HG02884 (cell line): ENCODE measurements at regions not wholly inside any gene's neighbourhood (a gene's known extent, or its start where the extent isn't known, plus 50 kb on each side); places are given as distances from the start of the nearest gene placed in this dataset.

Experiments used
- ATAC-seq: cut with Tn5 transposase; IDR thresholded peaks from one replicate; pipeline ENCODE4 v1.9.1; 2021; ENCODE audit warnings: mild to moderate bottlenecking, moderate library complexity; ENCODE audit not compliant: unreplicated experiment

DNA sequence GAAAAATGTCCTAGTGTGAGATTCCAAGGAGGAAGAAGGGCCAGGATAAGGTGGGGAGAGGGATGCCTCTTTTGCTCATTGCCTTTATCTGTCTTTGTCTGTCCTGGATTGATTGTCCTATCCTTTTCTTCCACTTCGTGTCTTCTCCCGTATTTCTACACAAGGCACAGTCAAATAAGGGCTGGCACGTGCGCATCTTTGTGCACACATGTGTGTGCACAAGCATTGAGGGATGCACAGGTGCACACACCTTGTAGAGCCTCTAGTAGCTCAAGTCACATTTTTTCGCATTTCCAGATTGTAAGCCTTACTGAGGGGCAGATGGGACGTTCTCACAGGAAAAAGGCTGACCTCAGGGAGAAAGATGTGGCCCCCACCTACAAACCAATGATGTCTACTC, 170.2 kb upstream of the TNP1 start:
- ATAC-seq, result no peak

GRCh38 chr2:217028128-217028527, 168.3 kb upstream of the TNP1 start:
- ATAC-seq, result no peak

- no peak for ATAC-seq
Observed at GRCh38 chr2:217027414-217027813, 167.6 kb upstream of the TNP1 start.

- ATAC-seq, result no peak
Observed at GRCh38 chr2:217026569-217026968, 166.7 kb upstream of the TNP1 start.

DNA sequence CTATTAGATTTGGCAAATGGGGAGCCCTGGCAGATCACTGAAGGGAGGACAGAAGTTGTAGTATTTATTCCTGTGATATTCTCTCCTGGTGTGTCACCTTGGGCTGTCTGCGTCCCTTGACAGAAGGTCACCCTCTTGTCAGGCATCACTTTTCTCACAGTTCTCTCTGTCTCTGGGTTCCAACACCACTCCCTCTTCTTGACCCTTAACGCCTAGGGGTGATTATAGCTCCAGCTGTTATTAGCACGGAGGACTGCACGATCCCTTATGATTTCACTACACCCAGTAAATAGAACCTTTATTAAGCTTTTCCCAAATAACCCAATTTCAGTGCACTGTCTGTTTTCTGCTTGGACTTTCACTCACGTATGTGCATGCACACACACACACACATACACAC, 166.3 kb upstream of the TNP1 start:
- ATAC-seq, result no peak

DNA sequence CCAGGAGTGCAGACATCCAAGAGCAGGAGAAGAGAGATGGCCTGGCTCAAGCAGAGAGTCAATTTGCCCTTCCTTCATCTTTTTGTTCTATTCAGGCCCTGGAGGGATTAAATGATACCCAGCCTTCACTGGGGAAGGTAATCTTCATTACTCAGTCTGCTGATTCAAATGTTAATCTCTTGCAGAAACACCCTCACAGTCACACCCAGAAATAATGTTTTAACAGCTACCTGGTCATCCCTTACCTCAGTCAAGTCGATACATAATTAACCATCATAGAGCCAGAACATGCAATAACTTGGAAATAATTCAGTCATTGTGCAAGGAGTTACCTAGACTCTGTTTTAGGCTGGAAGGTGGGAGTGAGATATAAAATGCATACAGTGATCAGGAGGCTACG, 163.7 kb upstream of the TNP1 start:
- no peak for ATAC-seq

DNA sequence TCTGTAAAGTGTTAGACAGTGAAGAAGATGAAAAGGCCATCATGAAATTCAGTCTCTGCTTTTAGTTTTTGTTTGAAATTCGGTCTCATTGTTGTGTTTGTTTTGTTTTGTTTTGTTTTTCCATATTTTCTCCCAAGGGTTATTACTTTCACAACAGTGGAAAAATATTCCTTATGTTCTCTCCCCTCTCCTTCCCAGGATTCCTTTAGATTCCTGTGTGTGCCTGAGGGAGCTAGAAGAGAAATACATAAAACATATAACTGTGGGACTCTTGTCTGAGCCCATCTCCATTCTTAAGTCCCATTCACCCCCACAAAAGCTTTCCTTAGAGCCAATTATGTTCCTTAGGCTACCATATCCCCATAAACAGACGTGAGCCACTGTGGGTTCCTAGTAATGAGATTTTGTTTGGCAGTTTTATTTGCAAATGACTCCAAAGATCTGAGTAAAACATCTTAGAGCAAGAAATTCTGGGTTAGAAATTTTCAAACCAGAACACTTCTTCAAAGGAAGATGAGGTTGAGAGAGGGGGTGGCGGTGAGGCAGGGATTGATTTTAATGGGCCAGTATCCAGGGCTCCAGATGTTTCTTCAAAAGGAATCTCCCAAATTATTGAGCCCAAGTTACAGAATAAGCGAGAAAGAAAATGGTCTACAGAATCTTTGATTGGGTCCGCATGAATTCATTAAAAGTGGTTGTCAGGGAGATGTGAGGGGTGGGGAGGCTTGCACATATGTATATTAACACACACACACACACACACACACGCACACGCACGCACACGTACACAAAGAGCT, 157.8 kb upstream of the TNP1 start:
- no peak for ATAC-seq

DNA sequence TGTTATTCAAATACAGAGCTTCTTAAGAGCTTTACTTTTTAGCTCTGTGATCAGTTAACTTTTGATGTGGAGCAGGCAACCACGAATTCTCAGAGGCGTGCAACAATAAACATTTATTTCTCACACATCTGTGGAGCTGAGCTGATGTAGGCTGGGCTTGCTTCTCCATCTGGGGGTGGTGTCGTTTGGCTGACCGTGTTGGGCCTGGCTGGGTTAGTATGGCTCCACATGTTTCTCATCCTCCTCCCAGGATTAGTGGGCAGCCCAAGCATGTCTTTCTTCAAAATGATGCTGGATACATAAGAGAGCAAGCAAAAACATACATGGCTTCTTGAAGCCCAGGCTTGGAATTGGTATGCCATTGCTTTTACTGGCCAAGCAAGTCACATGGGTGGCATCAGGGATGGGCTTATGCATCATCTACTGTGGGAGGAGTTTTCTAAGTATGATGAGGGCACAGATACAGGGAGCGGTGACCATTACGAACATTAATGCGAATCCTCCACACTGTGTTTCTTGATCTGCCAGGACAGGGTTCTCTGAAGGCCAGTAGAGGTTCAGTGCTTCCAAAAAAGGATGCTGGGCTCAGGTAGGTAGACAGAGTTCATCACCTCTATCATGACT, 157.0 kb upstream of the TNP1 start:
- ATAC-seq, result no peak

DNA sequence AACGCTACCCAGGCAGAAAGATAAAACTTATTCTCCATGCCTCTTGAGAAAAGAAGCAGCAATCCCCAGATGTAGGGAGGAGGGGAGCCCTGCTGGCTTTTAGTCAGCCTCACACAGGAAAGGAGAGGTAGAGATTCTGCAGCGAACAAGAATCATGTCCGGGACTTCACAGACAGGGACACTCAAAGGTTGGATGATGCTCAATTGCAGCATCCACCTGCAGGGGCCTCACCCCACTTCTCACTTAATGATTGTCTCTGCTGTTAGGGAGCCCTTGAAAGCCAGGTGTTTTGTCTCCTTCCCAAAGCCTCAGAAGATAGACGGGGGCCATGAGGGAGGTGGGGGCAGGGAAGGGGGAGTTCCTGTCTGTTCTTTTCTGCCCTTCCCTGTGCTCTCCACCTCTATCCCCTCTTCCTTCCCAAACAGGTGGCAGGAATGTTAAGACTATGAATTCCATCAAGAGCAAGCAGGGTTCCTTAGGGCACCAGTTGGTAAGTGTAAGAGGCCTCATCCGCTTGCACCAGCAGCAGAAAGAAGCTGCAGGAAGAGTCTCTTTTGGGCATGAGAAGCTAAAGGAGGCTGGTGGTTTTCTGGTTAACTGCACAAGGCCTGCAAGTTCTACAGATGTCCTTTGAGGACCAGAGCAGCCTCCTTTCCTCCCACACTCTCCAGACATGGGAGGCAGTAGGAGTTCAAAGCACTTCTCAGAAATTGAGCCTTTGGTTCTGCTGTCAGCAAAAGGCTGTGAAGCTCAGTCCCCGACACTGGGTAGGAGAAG, 154.7 kb upstream of the TNP1 start:
- ATAC-seq, result no peak

GRCh38 chr2:217013926-217014325, 154.1 kb upstream of the TNP1 start:
- ATAC-seq, result no peak

- ATAC-seq, result no peak
Observed at GRCh38 chr2:217011576-217011975, 151.7 kb upstream of the TNP1 start.

GRCh38 chr2:217010173-217010572, 150.3 kb upstream of the TNP1 start:
- no peak for ATAC-seq

- ATAC-seq, result no peak
Observed at GRCh38 chr2:217008794-217009193, 148.9 kb upstream of the TNP1 start.

DNA sequence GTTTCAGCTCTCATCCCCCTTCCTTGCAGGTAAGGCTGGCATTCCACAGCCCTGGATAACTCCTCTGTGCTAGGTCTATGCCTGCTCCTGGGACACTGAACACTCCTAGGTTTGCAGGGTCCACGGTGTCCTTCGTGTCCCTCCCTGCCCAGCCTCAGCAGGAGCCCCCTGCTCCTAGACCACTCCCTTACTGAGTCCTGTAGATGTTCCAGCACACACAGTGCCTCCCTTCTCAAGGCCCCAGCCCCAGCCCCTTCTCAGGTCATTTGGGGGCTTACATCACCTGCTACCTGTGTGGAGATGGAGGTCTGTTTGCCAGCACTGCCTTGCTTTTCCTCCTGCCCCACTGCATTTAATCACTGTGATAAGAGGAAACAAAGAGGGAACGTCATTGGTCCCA, 146.4 kb upstream of the TNP1 start:
- no peak for ATAC-seq

DNA sequence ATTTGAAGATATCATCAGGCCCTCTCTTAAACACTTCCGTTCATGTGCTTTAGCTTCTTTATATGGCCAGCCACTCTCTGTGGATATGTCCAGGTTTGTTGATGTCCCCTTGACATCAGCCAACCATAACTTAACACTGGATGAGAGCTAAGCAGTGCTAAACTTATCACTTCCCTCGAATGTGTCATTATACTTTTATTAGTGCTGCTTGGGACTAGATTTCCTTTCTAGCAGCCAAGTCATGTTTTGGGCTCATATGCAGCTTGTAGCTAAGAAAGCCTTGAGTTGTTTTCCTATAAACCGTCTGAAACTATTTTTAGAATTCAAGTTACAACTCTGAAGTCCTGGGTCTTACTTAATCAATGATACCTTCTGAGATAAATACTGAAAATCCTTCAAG, 144.8 kb upstream of the TNP1 start:
- ATAC-seq, result no peak

- no peak for ATAC-seq
Observed at GRCh38 chr2:217001740-217002139, 141.9 kb upstream of the TNP1 start.

- no peak for ATAC-seq
Observed at GRCh38 chr2:217000406-217000805, 140.5 kb upstream of the TNP1 start.

GRCh38 chr2:216996279-216996845, 136.5 kb upstream of the TNP1 start:
- no peak for ATAC-seq

DNA sequence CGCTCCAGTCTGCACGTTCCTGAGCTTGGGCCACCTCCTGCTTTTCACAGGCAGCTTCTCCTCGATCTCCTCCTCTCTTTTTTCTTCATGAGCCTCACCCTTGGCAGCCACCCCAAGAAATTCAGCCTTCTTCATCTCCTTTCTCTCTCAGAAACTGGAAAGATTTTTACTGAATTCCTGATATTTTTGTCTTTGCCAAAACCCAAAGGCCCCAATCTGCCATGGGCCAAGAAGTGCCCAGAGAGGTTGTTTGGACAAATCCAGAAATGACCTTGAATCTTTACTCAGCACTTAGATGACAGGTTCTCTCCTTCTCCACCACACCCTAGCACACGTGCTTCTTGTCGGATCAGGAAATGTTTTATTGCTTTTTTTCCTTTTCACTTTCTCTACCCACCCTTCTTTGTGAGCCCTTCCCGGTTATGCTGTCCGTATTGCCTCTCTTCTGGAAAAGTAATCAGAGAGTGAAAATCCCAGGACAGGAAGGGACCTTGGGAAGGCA, 134.5 kb upstream of the TNP1 start:
- no peak for ATAC-seq

GRCh38 chr2:216992056-216992675, 132.3 kb upstream of the TNP1 start:
- no peak for ATAC-seq

DNA sequence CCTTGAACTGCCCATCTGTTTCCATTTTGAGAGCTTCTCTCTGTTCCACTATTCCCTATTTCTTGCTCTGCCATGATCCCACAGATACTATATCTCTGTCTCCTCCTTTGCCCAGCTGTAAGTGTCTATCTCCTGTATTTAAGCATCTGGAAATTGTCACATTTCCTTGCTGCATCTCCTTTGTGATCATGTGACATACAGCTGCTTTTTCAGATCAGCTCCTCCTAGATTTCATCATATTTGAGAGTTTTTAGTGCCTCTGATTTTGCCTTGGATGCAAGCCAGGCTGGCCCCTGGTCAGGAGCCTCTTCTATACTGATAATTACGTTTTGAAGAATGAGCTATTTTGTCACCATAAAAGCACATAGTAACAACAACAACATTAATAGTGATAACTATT, 131.7 kb upstream of the TNP1 start:
- no peak for ATAC-seq
